Colonic mucosa (tissue), 4 donors: ENCODE measurements at regions not wholly inside any gene's neighbourhood (a gene's known extent, or its start where the extent isn't known, plus 50 kb on each side); places are given as distances from the start of the nearest gene placed in this dataset.
"Not testable (repeated sequence)": the region's sequence is repeated elsewhere in the genome, so short reads cannot be mapped to it uniquely, and the experiment has no call there.

ENCODE experiments used
- DNase-seq: peaks from one replicate; pipeline ENCODE4 v3.0.0-alpha.2; 2020
- H3K27ac ChIP-seq: fragments of 200-600 bp; one replicate; pipeline ENCODE4 v1.8.0; 2021
- H3K27me3 ChIP-seq: fragments of 200-600 bp; one replicate; pipeline ENCODE4 v1.8.0; 2021
- H3K36me3 ChIP-seq: fragments of 200-600 bp; one replicate; pipeline ENCODE4 v1.8.0; 2021
- H3K4me1 ChIP-seq: fragments of 200-600 bp; one replicate; pipeline ENCODE4 v1.8.0; 2021; ENCODE audit warnings: mild to moderate bottlenecking
- H3K4me3 ChIP-seq: fragments of 200-600 bp; one replicate; pipeline ENCODE4 v1.8.0; 2021
- H3K9ac ChIP-seq, 2 donors: one replicate each; pipeline ENCODE4 v1.7.0; 2013; ENCODE audit warnings: control low read depth in 2 of 2, low read depth in 2 of 2, low read length in 2 of 2
- H3K9me3 ChIP-seq: fragments of 200-600 bp; one replicate; pipeline ENCODE4 v1.8.0; 2021
- CTCF ChIP-seq: fragments of 200-600 bp; IDR thresholded peaks from one replicate; pipeline ENCODE4 v1.8.0; 2022; ENCODE audit warnings: antibody characterized with exemption, mild to moderate bottlenecking
- intact Hi-C: fragments of 100-400 bp; cut with DNase I; formaldehyde crosslinking; loops from one replicate; pipeline ENCODE4 v1.14.1; 2022
- donor health status: healthy.
- donor health status: DM: no; HTN: no; CAD: no.
- donor health status: DM: no; HTN: no; CAD: no.

DNA sequence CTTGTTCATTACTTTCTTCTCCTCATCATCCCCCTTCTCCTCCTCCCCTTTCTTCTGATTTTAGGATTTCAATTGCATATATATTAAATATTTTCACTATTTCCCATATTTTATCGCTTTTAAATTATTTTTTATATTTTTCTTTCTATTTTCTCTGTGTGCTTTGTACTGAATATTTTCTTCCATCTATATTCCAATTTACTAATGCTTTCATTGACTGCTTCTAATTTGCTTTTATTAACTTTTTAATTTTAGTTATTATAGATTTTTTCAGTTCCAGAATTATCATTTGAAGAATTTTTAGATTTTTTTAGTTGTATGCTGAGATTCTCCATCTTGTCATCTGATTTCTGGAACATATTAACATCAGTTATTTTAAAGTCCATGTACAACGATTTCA lies 83.2 kb upstream of the ST3GAL6 start:
- intact Hi-C loops = no loop called here
- Histone ChIP-seq H3K4me1 (no peaks in the 10 kb centered on the region), H3K4me3 (no peak overlapping the region), H3K27me3 (no peaks in the 10 kb centered on the region), H3K27ac (no peak overlapping the region), H3K36me3 (no peaks in the 10 kb centered on the region), H3K9me3 (no peaks in the 10 kb centered on the region), H3K9ac (no peak overlapping the region)
- TF ChIP-seq CTCF = no peak
- DNase-seq = no peak

DNA sequence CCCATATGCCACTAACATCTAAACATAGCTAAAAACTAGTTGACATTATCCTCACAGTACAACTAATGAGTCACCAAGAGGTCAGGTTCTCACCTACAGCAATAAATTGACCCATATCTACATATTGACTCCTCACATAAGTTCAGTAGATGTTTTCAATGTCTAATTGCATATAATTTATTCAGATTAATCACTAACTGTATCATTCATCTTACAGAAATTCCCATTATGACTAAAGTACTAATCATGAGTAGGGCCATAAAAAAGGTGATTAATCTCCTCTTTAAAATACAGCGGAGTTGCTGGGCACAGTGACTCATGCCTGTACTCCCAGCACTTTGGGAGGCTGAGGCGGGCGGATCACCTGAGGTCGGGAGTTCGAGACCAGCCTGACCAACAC lies 82.4 kb upstream of the ST3GAL6 start:
- H3K9ac ChIP-seq = no peak overlapping the region
- intact Hi-C loops = no loop called here
- no peak overlapping the region for H3K4me3 ChIP-seq
- no peak for DNase-seq
- no peaks in the 10 kb centered on the region for H3K4me1 ChIP-seq
- no peaks in the 10 kb centered on the region for H3K9me3 ChIP-seq
- no peak overlapping the region for H3K27ac ChIP-seq
- H3K36me3 ChIP-seq = no peaks in the 10 kb centered on the region
- H3K27me3 ChIP-seq = no peaks in the 10 kb centered on the region
- no peak for TF ChIP-seq CTCF

DNA sequence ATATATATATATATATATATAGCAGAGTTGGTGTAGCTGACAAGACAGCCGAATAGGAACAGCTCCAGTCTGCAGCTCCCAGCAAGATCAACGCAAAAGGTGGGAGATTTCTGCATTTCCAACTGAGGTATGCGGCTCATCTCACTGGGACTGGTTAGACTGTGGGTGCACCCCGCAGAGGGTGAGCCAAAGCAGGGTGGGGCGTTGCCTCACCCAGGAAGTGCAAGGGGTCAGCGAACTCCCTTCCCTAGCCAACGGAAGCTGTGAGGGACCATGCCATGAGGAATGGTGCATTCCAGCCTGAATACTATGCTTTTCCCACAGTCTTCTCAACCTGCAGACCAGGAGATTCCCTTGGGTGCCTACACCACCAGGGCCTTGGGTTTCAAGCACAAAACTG lies 81.7 kb upstream of the ST3GAL6 start:
- Histone ChIP-seq H3K27ac (no peak overlapping the region), H3K27me3 (no peaks in the 10 kb centered on the region), H3K4me3 (no peak overlapping the region), H3K4me1 (no peaks in the 10 kb centered on the region), H3K36me3 (no peaks in the 10 kb centered on the region), H3K9ac (no peak overlapping the region), H3K9me3 (no peaks in the 10 kb centered on the region)
- intact Hi-C loops = no loop called here
- DNase-seq = no peak
- no peak for TF ChIP-seq CTCF

- H3K27me3 ChIP-seq, intact Hi-C loops, H3K4me3 ChIP-seq, H3K9me3 ChIP-seq, H3K27ac ChIP-seq, DNase-seq, H3K36me3 ChIP-seq, H3K9ac ChIP-seq, H3K4me1 ChIP-seq: not testable (repeated sequence)
Measured at GRCh38 chr3:98682391-98682790, 80.7 kb upstream of the ST3GAL6 start.

GRCh38 chr3:98688363-98688762 lies 74.8 kb upstream of the ST3GAL6 start:
- no peak for DNase-seq
- Histone ChIP-seq H3K4me3 (no peak overlapping the region), H3K36me3 (no peaks in the 10 kb centered on the region), H3K27ac (no peak overlapping the region), H3K9me3 (no peaks in the 10 kb centered on the region), H3K9ac (no peak overlapping the region), H3K27me3 (no peaks in the 10 kb centered on the region), H3K4me1 (no peaks in the 10 kb centered on the region)
- no peak for TF ChIP-seq CTCF
- intact Hi-C loops = no loop called here

DNA sequence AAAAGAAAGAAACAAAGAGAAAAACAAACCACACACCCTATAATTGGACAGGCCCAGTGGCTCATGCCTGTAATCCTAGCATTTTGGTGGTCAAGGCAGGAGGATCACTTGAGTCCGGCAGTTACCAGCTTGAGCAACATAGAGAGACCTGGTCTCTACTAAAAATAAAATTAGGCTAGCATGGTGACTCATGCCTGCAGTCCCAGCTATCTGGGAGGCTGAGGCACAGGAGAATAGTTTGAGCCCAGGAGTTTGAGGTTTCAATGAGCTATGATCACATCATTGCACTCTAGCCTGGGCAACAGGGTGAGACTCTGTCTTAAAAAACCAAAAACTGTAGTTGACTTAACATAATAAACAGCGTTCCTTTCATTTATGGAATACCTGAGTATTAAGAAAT lies 72.3 kb upstream of the ST3GAL6 start:
- no peaks in the 10 kb centered on the region for H3K27me3 ChIP-seq
- no peaks in the 10 kb centered on the region for H3K36me3 ChIP-seq
- no peaks in the 10 kb centered on the region for H3K4me1 ChIP-seq
- H3K9me3 ChIP-seq = no peaks in the 10 kb centered on the region
- intact Hi-C loops = no loop called here
- no peak overlapping the region for H3K4me3 ChIP-seq
- TF ChIP-seq CTCF = no peak
- no peak for DNase-seq
- no peak overlapping the region for H3K27ac ChIP-seq
- no peak overlapping the region for H3K9ac ChIP-seq
